ENCODE measurements at regions not wholly inside any gene's neighbourhood (a gene's known extent, or its start where the extent isn't known, plus 50 kb on each side); places are given as distances from the start of the nearest gene placed in this dataset.

DNA sequence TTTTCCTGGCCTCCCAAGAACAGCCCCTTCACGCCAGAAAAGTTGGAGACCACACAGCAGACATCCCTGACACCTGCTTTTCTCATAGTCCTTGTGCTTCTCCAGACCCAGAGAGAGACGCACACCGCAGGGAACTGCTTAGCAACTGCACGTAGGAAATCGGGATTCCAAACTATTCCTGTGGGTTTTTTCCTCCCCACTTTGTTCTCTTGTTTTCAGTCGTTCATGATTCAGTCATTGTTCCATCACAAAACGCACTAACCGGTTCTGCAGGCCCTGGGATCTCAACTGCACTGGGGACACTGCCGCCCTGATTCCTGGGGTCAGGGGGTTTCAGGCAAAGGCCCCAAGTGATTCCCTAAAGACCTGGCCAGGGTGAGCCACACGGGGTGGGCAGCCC, 588.0 kb upstream of the KLF4 start:
- TF ChIP-seq, protein P1, sequence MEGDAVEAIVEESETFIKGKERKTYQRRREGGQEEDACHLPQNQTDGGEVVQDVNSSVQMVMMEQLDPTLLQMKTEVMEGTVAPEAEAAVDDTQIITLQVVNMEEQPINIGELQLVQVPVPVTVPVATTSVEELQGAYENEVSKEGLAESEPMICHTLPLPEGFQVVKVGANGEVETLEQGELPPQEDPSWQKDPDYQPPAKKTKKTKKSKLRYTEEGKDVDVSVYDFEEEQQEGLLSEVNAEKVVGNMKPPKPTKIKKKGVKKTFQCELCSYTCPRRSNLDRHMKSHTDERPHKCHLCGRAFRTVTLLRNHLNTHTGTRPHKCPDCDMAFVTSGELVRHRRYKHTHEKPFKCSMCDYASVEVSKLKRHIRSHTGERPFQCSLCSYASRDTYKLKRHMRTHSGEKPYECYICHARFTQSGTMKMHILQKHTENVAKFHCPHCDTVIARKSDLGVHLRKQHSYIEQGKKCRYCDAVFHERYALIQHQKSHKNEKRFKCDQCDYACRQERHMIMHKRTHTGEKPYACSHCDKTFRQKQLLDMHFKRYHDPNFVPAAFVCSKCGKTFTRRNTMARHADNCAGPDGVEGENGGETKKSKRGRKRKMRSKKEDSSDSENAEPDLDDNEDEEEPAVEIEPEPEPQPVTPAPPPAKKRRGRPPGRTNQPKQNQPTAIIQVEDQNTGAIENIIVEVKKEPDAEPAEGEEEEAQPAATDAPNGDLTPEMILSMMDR (IDR thresholded peaks at IDR 0.05): no peak
- no peak for TF ChIP-seq POLR2A (IDR thresholded peaks at IDR 0.05)

Data from transverse colon (tissue), 3 donors.